ENCODE measurements at regions not wholly inside any gene's neighbourhood (a gene's known extent, or its start where the extent isn't known, plus 50 kb on each side); places are given as distances from the start of the nearest gene placed in this dataset.

- H3K36me3 ChIP-seq = no peaks in the 10 kb centered on the region
- WGBS, 2 donors = 65% methylated on average over 3 of the region's 3 CpGs
- H3K4me1 ChIP-seq = no peaks in the 10 kb centered on the region
- TF ChIP-seq CTCF (IDR thresholded peaks at IDR 0.05) (no peak), POLR2A (IDR thresholded peaks at IDR 0.05) (no peak)
- H3K27me3 ChIP-seq = no peaks in the 10 kb centered on the region
- intact Hi-C loops (cut with DNase I) = no loop called here
- H3K9me3 ChIP-seq = no peaks in the 10 kb centered on the region
- H3K4me3 ChIP-seq (replicated peaks in 1 of 3) = no peak overlapping the region
- DNase-seq = no peak
- no peak overlapping the region for H3K27ac ChIP-seq
Measured at GRCh38 chr16:65728167-65728566, 606.3 kb upstream of the CDH11 start.

- Histone ChIP-seq H3K9me3 (no peaks in the 10 kb centered on the region), H3K36me3 (no peaks in the 10 kb centered on the region), H3K4me3 (replicated peaks in 1 of 3) (no peak overlapping the region), H3K27ac (no peak overlapping the region), H3K4me1 (no peaks in the 10 kb centered on the region), H3K27me3 (no peaks in the 10 kb centered on the region)
- 79 to 82% methylated on average over 8 of the region's 8 CpGs for WGBS, 2 donors
- no peak for DNase-seq
- TF ChIP-seq CTCF (IDR thresholded peaks at IDR 0.05) (no peak), POLR2A (IDR thresholded peaks at IDR 0.05) (no peak)
- intact Hi-C loops (cut with DNase I) = no loop called here
Measured at GRCh38 chr16:65727534-65728137, 605.8 kb upstream of the CDH11 start.

GRCh38 chr16:65725156-65725845 lies 603.4 kb upstream of the CDH11 start:
- DNase-seq = no peak
- 64 to 71% methylated on average over 5 of the region's 5 CpGs for WGBS, 2 donors
- intact Hi-C loops (cut with DNase I) = no loop called here
- no peaks in the 10 kb centered on the region for H3K4me1 ChIP-seq
- H3K9me3 ChIP-seq = no peaks in the 10 kb centered on the region
- H3K4me3 ChIP-seq (replicated peaks in 1 of 3) = no peak overlapping the region
- H3K27me3 ChIP-seq = no peaks in the 10 kb centered on the region
- no peak overlapping the region for H3K27ac ChIP-seq
- H3K36me3 ChIP-seq = no peaks in the 10 kb centered on the region
- no peak for TF ChIP-seq POLR2A (IDR thresholded peaks at IDR 0.05)
- TF ChIP-seq CTCF (IDR thresholded peaks at IDR 0.05) = no peak

- no peaks in the 10 kb centered on the region for H3K9me3 ChIP-seq
- intact Hi-C loops (cut with DNase I) = no loop called here
- H3K27me3 ChIP-seq = no peaks in the 10 kb centered on the region
- no peak overlapping the region for H3K27ac ChIP-seq
- DNase-seq = no peak
- 96 to 97% methylated on average over 7 of the region's 7 CpGs for WGBS, 2 donors
- TF ChIP-seq POLR2A (IDR thresholded peaks at IDR 0.05) (no peak), CTCF (IDR thresholded peaks at IDR 0.05) (no peak)
- H3K36me3 ChIP-seq = no peaks in the 10 kb centered on the region
- no peak overlapping the region for H3K4me3 ChIP-seq (replicated peaks in 1 of 3)
- H3K4me1 ChIP-seq = no peaks in the 10 kb centered on the region
Measured at GRCh38 chr16:65722429-65722828, 600.6 kb upstream of the CDH11 start.

GRCh38 chr16:65717846-65718245 lies 596.0 kb upstream of the CDH11 start:
- intact Hi-C loops (cut with DNase I) = no loop called here
- Histone ChIP-seq H3K9me3 (no peaks in the 10 kb centered on the region), H3K36me3 (no peaks in the 10 kb centered on the region), H3K4me3 (replicated peaks in 1 of 3) (no peak overlapping the region), H3K27ac (no peak overlapping the region), H3K4me1 (no peaks in the 10 kb centered on the region), H3K27me3 (no peaks in the 10 kb centered on the region)
- TF ChIP-seq CTCF (IDR thresholded peaks at IDR 0.05) (no peak), POLR2A (IDR thresholded peaks at IDR 0.05) (no peak)
- WGBS, 2 donors = 84 to 86% methylated on average over 3 of the region's 3 CpGs
- no peak for DNase-seq
